Left colon (tissue), 2 donors: ENCODE measurements at regions not wholly inside any gene's neighbourhood (a gene's known extent, or its start where the extent isn't known, plus 50 kb on each side); places are given as distances from the start of the nearest gene placed in this dataset.
"Not testable (repeated sequence)": the region's sequence is repeated elsewhere in the genome, so short reads cannot be mapped to it uniquely, and the experiment has no call there.

Experiments used
- ATAC-seq: fragments of 200-7000 bp; cut with Tn5 transposase; one replicate; pipeline ENCODE4 v1.9.1; 2020; ENCODE audit warnings: mild to moderate bottlenecking, moderate library complexity
- DNase-seq, 2 donors: peaks; one replicate each; pipeline ENCODE4 v3.0.0-alpha.2; 2020
- intact Hi-C, 2 donors: fragments of 100-400 bp; cut with DNase I in 1 of 2; cut with micrococcal nuclease in 1 of 2; formaldehyde crosslinking; loops; one replicate each; pipeline versions ENCODE4 v1.11.2 to v1.14.0; 2022; cut with DNase I, micrococcal nuclease
- donor health status: DM: no; HTN: no; CAD: no.
- donor health status: DM: yes; HTN: yes; CAD: no.

DNA sequence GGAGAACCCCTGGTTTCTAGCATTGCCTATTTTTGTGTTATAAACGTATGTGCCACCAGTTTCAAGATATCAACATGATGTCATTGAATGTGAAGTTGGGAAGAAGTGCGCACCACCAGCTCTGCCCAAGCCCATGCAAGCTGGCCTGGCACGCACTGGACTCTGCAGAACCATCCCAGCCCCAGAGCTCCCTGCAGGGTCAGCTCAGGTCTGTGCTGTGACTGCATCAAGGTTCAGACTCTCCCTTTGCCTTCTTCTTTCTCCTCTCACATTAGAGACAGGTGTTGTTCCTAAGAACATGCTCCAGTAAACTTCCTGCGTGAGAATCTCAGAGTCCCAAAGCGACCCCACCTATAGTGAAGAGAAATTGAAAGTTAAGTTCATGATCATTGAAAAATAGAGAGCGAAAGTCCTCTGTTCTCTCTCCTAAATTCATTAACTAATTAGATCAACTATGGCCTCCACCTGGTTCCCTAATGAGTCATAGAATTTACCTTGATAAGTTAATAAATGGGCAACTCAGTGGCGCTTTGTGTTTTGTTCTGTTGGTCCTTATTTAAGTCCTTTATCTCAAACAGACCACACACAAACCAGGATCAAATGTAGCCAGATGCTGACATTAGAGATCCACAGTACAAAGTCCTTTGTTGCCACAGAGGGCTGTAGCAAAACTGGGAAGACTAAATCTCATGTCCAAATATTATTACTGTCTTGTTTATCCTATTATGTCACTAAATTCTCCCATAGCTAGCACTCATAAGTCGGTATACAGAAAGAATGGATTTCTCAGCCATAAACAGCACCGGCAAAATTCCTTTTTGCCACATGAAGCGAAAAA lies 432.3 kb downstream of the STK39 start:
- DNase-seq (no peak), ATAC-seq (no peak)

DNA sequence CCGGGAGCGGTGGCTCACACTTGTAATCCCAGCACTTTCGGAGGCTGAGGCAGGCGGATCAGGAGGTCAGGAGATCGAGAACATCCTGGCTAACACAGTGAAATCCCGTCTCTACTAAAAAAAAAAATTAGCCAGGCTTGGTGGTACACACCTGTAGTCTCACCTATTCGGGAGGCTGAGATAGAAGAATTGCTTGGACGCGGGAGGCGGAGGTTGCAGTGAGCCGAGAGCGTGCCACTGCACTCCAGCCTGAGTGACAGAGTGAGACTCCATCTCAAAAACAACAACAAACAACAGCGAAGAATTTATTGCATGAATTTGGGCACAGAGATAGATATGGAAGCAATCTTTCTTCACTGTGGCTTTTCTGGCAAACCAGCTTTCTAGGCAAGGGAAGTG lies 432.9 kb downstream of the STK39 start:
- intact Hi-C loops, ATAC-seq, DNase-seq: not testable (repeated sequence)

More for the DNA sequence above, 432.3 kb downstream of the STK39 start:
- intact Hi-C loops: no loop called here

DNA sequence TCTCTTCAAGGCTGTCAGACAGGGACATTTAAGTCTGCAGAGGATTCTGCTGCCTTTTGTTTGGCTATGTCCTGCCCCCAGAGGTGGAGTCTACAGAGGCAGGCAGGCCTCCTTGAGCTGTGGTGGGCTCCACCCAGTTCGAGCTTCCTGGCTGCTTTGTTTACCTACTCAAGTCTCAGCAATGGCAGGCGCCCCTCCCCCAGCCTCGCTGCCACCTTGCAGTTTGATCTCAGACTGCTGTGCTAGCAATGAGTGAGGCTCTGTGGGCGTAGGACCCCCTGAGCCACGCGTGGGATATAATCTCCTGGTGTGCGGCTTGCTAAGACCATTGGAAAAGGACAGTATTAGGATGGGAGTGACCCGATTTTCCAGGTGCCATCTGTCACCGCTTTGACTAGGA lies 437.6 kb downstream of the STK39 start:
- ATAC-seq, intact Hi-C loops: not testable (repeated sequence)

DNA sequence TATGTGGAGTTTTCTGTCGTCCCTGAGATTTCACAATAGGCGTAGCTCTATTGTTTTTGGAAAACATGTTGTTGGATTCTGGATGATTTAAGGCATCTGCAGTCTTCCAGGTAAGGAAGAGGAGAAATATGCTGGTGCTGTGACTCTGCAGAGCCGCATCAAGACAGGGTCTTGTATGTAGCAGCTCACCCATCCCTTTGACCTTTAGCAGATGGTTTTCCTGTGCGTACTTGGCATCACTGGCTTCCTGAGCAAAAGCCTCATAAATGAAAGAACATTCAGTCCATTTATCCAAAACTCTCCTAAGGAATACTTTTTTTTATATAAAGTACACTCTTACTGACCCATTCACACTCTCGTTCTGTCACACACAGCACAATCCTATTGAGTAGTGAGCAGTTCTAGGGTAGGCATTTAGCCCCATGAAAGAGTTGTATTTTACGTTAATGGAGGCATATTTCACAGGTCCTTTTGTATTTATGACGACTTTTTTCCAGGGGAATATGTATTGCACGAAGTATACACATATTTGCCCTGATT lies 443.9 kb downstream of the STK39 start:
- no peak for ATAC-seq
- DNase-seq: no peak
- intact Hi-C loops: no loop called here

More for the DNA sequence above, 437.6 kb downstream of the STK39 start:
- not testable (repeated sequence) for DNase-seq

DNA sequence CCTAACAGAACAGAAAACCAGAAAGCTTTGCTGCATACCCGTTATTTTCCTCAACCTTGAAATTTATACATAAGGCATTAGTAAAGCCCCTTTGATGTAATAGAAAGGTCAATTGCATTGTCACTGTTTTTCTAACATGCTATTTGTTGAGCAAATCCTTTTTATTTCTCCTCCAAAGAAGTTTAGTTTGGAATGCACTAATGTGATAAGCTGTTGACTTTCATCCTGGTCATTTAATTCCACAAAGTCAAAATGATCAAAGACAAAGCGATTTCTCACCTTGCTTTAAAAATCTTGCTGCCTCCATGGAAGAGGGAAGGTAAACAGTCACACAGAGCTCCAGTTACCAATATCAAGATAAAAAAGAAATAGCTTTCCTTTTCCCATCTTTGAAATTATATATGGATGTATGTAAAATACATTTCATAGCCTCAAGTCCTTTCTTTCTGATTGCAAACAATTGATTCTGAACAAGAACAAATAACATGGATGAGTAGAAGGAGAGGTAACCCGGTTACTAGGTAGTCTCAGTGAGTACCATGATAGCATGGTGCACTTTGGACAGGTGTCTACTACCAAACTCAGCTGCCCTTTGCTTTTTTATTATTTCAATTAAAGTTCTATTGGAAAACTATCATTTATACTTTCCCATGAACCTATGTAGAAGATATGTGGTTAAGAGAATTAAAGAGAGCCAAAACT lies 452.7 kb downstream of the STK39 start:
- intact Hi-C loops: loop anchor here in 1 of 2 donors (10.0 kb wide), 1 partner anchor 300 kb away; no protein-coding TSS in a partner anchor
- peak; percentile 37 for ATAC-seq
- no peak for DNase-seq

GRCh38 chr2:167793725-167794124 lies 453.7 kb downstream of the STK39 start:
- intact Hi-C loops: loop anchor here in 1 of 2 donors (10.0 kb wide), 1 partner anchor 301 kb away; no protein-coding TSS in a partner anchor
- ATAC-seq: no peak
- no peak for DNase-seq

- intact Hi-C loops: loop anchor here in 1 of 2 donors (10.0 kb wide), 1 partner anchor 303 kb away; no protein-coding TSS in a partner anchor
- DNase-seq (no peak), ATAC-seq (no peak)
Observed at GRCh38 chr2:167792126-167792525, 455.3 kb downstream of the STK39 start.

DNA sequence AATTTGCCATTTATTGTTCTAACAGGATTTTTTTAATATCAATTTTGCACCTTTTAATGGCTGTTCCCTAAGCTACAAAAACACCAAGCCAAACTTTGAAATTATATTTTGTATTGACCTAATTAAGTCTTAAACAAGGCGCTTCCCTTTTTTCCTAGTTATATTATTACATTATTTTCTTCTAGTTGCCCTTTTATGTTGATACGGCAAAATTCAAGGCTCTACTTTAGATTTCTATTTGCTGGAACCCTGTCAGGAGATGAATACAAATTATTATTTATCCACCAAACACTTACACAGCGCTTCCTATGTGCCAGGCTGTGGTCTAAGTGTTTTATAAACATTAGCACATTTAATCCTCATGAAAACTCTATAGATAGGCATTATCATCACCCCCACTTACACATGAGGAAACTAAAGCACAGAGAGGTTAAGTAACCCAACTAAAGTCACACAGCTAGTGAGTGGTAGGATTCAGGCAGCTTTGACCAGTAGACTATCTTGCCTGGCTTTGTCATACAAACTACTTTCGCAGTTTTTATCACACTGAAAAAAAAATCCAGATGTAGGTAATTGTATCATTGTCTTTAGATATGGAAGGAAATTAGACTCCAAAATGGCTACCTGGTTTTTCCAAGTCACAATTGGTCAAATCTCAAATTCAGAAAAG lies 456.5 kb downstream of the STK39 start:
- intact Hi-C loops: loop anchor here in 1 of 2 donors (10.0 kb wide), 1 partner anchor 304 kb away; no protein-coding TSS in a partner anchor
- DNase-seq: no peak
- ATAC-seq: no peak

DNA sequence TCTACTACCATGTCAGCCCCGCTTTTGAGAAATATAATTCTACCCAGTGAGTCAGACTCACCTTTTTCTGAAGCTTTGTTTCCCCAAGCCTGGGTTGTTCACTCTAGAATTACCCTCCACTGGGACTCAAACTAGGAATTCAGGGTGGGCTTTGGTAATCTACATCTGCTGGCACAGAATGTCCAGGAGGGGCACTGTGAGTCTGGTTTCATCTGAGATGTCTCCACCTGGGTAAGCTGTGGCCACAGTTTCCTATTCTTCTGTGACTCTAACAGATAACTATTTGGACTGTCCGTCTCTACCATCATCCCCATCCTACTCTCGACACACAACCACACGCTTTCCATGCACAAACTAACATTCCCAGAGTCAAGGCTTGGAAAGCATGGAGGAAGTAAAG lies 457.2 kb downstream of the STK39 start:
- intact Hi-C loops: loop anchor here in 1 of 2 donors (10.0 kb wide), 1 partner anchor 305 kb away; no protein-coding TSS in a partner anchor
- no peak for DNase-seq
- no peak for ATAC-seq

GRCh38 chr2:167787562-167787961 lies 459.8 kb downstream of the STK39 start:
- ATAC-seq: peak; percentile 56
- intact Hi-C loops: no loop called here
- DNase-seq: peak in 1 of 2 donors; percentile 10

- DNase-seq (peak in 1 of 2 donors; percentile 5), ATAC-seq (peak; percentile 100)
- intact Hi-C loops: no loop called here
Observed at GRCh38 chr2:167787021-167787420, 460.4 kb downstream of the STK39 start.

DNA sequence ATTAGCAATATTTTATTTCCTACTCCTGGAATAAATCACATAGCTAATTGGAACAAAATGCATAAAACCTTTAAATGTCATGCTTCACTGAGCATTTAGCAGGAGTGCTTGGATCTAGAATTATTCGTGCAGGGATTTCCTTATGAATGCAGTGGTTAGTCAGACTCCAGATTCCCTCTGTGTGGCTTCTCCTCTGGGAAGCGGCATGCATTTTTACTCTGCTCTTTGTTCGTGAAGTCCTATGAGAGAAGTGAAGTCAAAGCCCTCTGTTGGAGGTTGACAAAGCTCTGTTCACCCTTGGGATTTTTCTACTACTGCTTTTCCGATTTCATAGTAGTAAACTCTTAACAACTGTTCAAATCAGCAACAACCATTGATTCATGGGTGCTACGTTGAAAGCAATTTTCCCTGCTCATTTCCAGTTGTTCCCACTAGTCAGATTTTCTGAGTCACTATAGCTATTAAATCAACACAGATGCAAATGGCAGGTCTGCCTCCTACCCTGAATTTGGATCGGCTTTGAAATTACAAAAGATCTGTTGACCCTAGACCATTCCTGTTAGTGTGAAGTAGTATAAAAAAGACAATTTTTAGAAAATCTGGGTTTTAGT lies 461.7 kb downstream of the STK39 start:
- no peak for ATAC-seq
- intact Hi-C loops: no loop called here
- DNase-seq: no peak

GRCh38 chr2:167784084-167784425 lies 463.3 kb downstream of the STK39 start:
- ATAC-seq (no peak), DNase-seq (no peak)
- intact Hi-C loops: no loop called here

- ATAC-seq: no peak
- DNase-seq: no peak
- intact Hi-C loops: no loop called here
Observed at GRCh38 chr2:167783261-167784083, 463.9 kb downstream of the STK39 start.

DNA sequence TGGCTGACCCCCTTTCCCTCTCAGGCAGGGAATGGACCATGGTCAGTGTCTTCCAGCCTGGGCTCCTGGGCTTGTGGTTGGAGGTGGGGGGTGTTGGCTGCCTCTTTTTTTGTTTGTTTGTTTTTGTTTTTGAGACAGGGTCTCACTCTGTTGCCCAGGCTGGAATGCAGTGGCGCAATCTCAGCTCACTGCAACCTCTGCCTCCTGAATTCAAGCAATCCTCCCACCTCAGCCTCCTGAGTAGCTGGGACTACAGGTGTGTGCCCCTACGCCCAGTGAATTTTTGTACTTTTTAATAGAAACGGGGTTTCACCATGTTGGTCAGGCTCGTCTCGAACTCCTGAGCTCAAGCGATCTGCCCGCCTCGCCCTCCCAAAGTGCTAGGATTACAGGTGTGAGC lies 465.8 kb downstream of the STK39 start:
- DNase-seq, intact Hi-C loops, ATAC-seq: not testable (repeated sequence)

DNA sequence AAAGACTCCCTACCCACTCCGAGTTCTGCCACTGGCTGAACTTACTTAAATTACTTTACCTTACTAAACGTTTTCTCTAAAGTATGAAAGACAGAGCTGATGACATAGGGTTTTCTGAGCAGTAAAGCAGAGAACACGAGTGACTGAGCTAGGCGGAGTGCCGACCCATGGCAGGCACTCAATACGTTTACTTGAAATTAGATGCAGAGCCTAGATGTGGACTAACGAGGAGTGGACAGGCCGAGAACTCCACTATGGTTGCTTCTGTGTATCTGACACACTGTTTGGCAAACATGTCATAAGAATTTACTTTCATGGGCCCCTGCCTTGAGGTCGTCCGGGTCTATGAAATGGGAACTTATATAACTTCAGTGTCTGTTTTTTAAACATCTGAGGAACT lies 471.0 kb downstream of the STK39 start:
- DNase-seq (no peak), ATAC-seq (no peak)
- intact Hi-C loops: no loop called here

- DNase-seq: no peak
- no peak for ATAC-seq
- intact Hi-C loops: no loop called here
Observed at GRCh38 chr2:167771628-167772027, 475.8 kb downstream of the STK39 start.

GRCh38 chr2:167769020-167769419 lies 478.4 kb downstream of the STK39 start:
- intact Hi-C loops: no loop called here
- DNase-seq (no peak), ATAC-seq (no peak)
